ENCODE measurements at regions not wholly inside any gene's neighbourhood (a gene's known extent, or its start where the extent isn't known, plus 50 kb on each side); places are given as distances from the start of the nearest gene placed in this dataset.

DNA sequence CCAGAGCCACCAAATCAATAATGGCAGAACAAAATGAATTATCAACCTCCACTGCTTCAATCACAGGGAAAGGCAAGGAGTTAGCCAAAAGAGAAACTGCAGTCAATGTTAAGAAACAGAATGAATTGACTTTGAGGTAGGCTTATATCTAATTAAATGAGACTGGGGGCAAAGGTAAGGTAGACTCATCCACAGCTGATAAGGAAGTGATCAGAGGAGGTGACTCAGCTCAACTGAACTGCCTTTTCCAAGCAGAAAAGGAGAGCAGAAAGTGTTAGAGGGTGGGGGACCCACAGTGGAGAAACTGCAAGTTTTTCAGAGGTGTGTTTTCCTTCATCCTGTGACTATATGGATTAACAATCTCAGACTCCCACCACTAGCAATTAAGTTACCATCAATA is 345.8 kb upstream of the PPARGC1A start (continued):
- TF ChIP-seq, protein P1, sequence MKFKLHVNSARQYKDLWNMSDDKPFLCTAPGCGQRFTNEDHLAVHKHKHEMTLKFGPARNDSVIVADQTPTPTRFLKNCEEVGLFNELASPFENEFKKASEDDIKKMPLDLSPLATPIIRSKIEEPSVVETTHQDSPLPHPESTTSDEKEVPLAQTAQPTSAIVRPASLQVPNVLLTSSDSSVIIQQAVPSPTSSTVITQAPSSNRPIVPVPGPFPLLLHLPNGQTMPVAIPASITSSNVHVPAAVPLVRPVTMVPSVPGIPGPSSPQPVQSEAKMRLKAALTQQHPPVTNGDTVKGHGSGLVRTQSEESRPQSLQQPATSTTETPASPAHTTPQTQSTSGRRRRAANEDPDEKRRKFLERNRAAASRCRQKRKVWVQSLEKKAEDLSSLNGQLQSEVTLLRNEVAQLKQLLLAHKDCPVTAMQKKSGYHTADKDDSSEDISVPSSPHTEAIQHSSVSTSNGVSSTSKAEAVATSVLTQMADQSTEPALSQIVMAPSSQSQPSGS (IDR thresholded peaks at IDR 0.05; ENCODE audit: low read length) = no peak
- TF ChIP-seq TBP (IDR thresholded peaks at IDR 0.05; ENCODE audit: low read depth, low read length) (no peak), POLR2A (IDR thresholded peaks at IDR 0.05; ENCODE audit: control extremely low read depth in 1 of 2, low read depth in 2 of 2, low read length in 2 of 2) (no peak), FOSL1 (IDR thresholded peaks at IDR 0.05; ENCODE audit: insufficient read depth, low read depth, low read length) (no peak), ZNF274 (IDR thresholded peaks at IDR 0.05; ENCODE audit: borderline replicate concordance, extremely low read depth, low read length) (no peak), BCL11A (IDR thresholded peaks at IDR 0.05; ENCODE audit: low read depth in 2 of 2, low read length in 2 of 2) (no peak), SRF (IDR thresholded peaks at IDR 0.05; ENCODE audit: low read depth, low read length) (no peak)
- TF ChIP-seq, protein P2, sequence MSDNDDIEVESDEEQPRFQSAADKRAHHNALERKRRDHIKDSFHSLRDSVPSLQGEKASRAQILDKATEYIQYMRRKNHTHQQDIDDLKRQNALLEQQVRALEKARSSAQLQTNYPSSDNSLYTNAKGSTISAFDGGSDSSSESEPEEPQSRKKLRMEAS (IDR thresholded peaks at IDR 0.05) = no peak
